Cardiac fibroblast (primary cell): ENCODE measurements at regions not wholly inside any gene's neighbourhood (a gene's known extent, or its start where the extent isn't known, plus 50 kb on each side); places are given as distances from the start of the nearest gene placed in this dataset.
A peak's percentile ranks its signal among the peaks of the same experiment; 100 is the strongest.

Experiments used
- DNase-seq, 2 donors: peaks; one replicate each; pipeline versions ENCODE4 v3.0.0 to v3.0.0-alpha.2; 2010; ENCODE audit warnings: low read depth in 2 of 2
- H3K4me3 ChIP-seq, 2 donors: replicated peaks in 1 of 2; 1 replicate in 1 of 2; 2 replicates in 1 of 2; pipeline ENCODE4 v1.5.1; 2011; ENCODE audit warnings: low read depth in 2 of 2, low read length in 2 of 2, mild to moderate bottlenecking in 2 of 2, moderate library complexity in 1 of 2
- TF ChIP-seq, protein P1 (sequence below): IDR thresholded peaks from one replicate; pipeline ENCODE4 v1.5.1; 2011; ENCODE audit warnings: low read depth, mild to moderate bottlenecking, low read length, inconsistent platforms

- no peak overlapping the region for H3K4me3 ChIP-seq
- DNase-seq: no peak
- TF ChIP-seq, protein P1, sequence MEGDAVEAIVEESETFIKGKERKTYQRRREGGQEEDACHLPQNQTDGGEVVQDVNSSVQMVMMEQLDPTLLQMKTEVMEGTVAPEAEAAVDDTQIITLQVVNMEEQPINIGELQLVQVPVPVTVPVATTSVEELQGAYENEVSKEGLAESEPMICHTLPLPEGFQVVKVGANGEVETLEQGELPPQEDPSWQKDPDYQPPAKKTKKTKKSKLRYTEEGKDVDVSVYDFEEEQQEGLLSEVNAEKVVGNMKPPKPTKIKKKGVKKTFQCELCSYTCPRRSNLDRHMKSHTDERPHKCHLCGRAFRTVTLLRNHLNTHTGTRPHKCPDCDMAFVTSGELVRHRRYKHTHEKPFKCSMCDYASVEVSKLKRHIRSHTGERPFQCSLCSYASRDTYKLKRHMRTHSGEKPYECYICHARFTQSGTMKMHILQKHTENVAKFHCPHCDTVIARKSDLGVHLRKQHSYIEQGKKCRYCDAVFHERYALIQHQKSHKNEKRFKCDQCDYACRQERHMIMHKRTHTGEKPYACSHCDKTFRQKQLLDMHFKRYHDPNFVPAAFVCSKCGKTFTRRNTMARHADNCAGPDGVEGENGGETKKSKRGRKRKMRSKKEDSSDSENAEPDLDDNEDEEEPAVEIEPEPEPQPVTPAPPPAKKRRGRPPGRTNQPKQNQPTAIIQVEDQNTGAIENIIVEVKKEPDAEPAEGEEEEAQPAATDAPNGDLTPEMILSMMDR: no peak
These were observed 406.8 kb upstream of the HTR2A start for GRCh38 chr13:47303626-47304025.

DNA sequence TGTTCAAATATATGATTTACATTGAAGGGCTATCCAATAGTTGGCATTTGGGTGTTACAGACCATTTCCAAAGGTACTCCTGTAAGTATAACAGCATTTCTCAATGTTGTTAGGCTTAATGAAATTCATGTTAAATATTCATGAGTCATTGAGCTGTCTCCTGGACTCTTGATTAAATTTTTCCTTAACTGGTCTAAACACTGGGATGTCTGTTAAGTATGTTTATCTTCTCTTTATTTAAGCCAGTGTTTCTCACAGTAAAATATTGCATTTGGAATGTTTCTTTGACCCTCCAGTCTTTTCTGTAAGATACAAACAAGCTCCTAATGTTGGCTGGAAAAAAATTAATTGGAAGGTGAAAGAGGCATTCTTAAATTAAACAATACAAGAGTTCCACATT lies 402.5 kb upstream of the HTR2A start:
- TF ChIP-seq, protein P1: no peak
- DNase-seq: peak; percentile 2 to 38
- no peak overlapping the region for H3K4me3 ChIP-seq

DNA sequence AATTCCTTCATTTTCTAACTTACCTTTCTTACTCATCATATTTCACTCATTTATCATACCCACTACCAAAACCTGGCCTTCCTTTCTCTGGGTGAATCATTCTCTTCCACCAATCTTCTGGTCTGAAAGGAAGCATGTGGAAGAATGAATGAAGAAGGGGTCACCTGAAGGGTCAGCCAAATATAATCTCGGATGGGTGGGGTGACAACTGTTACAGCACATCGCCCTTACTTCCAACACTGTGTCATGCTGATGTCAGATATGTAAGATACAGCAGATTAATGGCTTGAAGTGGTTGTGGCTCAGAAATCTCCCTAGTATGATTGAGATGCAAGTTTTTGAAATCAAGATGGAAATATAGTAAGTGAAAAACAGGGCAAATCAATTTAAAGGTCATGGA lies 401.7 kb upstream of the HTR2A start:
- TF ChIP-seq, protein P1: no peak
- peak; percentile 9 to 17 for DNase-seq
- H3K4me3 ChIP-seq: no peak overlapping the region

- TF ChIP-seq, protein P1: no peak
- no peak overlapping the region for H3K4me3 ChIP-seq
- DNase-seq: peak in 1 of 2 donors; percentile 15
These were observed 397.8 kb upstream of the HTR2A start for GRCh38 chr13:47294691-47295090.

DNA sequence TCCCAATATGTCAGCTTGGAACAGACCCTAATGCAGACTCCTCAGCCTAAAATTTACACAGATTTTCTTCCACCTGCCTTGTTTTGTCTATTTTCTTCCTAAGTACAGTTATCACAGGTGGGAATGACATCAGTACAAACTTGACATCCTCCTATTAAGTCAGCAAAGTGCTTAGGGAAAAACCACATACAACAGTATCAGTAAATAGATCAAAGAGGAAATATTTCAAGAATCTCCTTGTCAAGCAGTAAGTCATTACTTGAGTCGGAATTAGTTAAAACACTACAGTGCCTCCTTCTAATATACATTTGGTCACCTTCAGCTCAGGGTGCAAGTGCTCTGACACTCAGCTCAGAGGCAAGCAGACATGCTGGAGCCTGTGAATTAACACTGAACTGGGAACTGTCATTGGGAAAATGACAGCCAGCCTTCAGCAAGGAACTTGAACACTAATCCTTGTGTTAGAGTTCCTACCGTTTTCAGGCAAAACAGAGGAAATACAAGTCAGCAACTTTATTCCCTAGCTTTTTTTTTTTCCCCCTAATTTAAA lies 394.3 kb upstream of the HTR2A start:
- no peak for DNase-seq
- TF ChIP-seq, protein P1: no peak

GRCh38 chr13:47289567-47289966 lies 392.7 kb upstream of the HTR2A start:
- TF ChIP-seq, protein P1: no peak
- DNase-seq: no peak
- H3K4me3 ChIP-seq: no peak overlapping the region

More for the DNA sequence above, 394.3 kb upstream of the HTR2A start:
- no peak overlapping the region for H3K4me3 ChIP-seq

DNA sequence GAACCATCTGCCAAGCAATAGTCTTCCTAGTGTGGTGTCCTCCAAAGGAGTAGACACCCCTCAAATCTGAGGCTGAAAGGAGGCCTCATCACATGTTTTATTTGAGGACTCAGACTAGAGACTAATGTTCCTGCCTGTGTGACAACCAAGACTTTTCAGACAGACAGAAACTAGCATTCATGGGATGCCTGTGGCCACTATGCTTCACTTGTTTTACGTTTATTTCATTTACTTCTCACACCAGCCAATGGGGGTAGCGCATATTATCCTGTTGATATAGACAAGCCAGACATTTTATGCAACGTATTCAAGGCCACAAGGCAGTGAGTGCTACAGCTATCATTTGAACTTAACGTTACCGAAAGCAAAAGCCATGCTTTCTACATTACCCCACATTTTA lies 391.7 kb upstream of the HTR2A start:
- TF ChIP-seq, protein P1: no peak
- no peak for DNase-seq
- H3K4me3 ChIP-seq: no peak overlapping the region
